ENCODE measurements at regions not wholly inside any gene's neighbourhood (a gene's known extent, or its start where the extent isn't known, plus 50 kb on each side); places are given as distances from the start of the nearest gene placed in this dataset.
"Not testable (repeated sequence)": the region's sequence is repeated elsewhere in the genome, so short reads cannot be mapped to it uniquely, and the experiment has no call there.

DNA sequence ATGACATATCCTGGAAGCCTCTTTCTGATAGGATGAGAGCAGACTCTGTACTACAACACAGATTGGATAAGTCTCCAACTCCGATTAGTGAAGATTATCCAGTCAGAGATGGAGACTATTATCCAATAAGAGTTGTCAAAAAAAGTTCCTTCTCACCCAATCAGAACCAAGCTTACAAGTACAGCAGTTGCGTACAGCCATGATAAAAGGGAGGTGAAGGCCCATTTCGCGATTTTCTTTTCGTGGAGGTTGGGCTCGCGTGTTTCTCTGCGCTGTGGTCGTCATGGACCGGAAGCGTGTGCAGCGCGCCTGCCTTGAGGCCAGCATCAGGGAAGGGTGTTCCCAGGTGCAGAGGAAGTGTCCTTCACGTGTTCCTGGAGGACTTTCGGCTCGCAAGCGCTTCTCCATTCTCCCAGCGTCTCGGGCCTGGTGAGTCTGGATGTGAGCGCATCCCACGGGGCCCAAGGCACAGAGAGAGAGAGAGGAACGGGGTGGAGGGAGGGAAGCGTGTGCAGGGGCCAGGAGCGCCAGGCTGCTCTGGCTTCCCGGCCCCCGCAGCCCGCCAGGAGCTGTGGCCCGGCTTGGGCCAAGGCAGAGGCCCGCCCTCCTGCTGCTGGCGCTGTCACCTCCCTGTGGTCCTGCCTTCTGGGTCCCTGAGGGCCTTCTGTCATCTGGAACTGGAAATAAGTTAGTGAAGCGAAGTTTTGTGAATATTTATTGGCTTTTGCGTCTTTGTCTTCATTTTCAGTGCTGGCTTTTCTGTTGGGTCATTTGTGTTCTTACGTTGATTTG, 53.9 kb downstream of the CDRT15L2 start:
- DNase-seq (ENCODE audit: low read depth in 2 of 2) = not testable (repeated sequence)

DNA sequence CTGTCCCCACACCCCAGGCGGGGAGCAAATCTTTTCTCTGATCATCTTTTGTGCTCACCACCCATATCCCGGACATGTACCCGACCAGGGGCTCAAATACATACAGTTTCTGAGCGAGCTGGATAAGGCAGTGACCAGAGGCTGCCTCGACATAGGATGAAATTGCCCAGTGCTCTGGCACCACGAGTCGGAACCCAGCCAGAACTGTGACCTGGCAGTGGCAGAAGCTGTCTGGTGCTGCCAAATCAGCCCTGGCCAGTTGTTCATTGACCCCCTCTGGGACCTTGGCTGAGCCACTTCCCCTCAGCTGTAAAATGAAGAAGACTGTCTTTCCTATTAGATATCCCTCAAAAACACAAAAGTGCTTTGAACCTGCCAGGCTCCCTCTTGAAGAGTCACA, 60.6 kb downstream of the CDRT15L2 start:
- DNase-seq (ENCODE audit: low read depth in 2 of 2) = not testable (repeated sequence)

GRCh38 chr17:20646661-20647272, 67.2 kb downstream of the CDRT15L2 start:
- DNase-seq (ENCODE audit: low read depth in 2 of 2) = not testable (repeated sequence)

- not testable (repeated sequence) for DNase-seq (ENCODE audit: low read depth in 2 of 2)
These were observed 69.7 kb downstream of the CDRT15L2 start for GRCh38 chr17:20649097-20649767.

DNA sequence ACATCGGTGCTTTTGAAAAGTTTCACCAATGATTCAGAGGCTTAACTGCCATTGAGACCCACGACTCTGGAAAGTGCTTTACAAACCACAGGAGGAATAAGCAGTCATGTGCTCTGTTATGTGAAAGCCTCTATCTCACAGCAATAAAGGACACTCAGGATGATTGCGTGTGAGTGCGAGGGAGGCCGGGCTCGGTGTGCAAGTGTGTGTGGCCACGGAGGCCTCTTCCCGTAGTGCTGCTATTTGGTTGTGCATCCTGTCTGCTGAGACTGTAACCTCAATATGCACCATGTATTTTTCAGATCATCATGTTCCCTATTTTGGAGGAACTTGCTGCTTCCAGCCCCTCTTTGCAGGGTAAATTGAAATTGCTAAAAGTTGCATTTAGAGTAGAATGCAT, 71.5 kb downstream of the CDRT15L2 start:
- peak in 1 of 2 donors; percentile 6 for DNase-seq (ENCODE audit: low read depth in 2 of 2)

- DNase-seq (ENCODE audit: low read depth in 2 of 2) = not testable (repeated sequence)
These were observed 72.2 kb downstream of the CDRT15L2 start for GRCh38 chr17:20651736-20652135.

DNA sequence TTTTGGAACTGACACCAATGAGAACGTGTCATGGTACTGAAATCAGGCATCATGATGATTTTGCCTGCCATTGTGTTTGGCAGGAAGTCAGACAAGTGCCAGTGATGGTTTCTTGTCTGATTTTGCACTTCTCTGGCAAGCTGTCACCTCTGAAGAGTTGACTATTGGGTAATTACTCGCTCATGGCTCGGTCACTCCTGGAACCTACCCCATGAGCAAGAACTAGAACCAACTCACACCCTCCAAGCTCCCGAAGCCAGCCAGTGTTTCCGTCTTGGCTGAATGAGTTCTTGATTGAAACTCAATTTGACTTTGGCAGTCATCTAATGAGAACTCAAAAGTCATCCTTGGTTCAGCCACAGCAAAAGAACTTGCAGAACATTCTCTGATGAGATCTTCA, 73.9 kb downstream of the CDRT15L2 start:
- DNase-seq (ENCODE audit: low read depth in 2 of 2) = not testable (repeated sequence)

- not testable (repeated sequence) for DNase-seq (ENCODE audit: low read depth in 2 of 2)
These were observed 74.6 kb downstream of the CDRT15L2 start for GRCh38 chr17:20654114-20654513.

DNA sequence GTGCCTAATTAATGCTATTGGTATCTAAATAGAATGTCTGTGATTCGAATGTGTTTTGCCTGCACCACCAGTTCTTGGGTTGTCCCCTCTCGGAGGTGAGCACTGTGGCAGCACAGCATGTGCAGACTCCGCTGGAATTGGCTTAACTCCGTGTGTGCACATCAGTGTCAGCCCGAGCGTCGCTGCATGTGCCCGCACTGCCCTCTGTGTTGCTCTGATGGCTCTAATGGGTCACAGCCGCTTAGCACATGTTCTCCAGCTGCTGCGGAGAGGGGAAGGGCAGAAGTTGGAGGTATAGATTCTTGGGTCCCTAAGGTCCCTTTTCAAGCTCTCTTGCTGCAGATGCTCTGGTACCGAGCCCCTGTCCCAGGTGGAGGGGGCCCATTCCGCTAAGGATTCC, 75.1 kb downstream of the CDRT15L2 start:
- not testable (repeated sequence) for DNase-seq (ENCODE audit: low read depth in 2 of 2)

DNA sequence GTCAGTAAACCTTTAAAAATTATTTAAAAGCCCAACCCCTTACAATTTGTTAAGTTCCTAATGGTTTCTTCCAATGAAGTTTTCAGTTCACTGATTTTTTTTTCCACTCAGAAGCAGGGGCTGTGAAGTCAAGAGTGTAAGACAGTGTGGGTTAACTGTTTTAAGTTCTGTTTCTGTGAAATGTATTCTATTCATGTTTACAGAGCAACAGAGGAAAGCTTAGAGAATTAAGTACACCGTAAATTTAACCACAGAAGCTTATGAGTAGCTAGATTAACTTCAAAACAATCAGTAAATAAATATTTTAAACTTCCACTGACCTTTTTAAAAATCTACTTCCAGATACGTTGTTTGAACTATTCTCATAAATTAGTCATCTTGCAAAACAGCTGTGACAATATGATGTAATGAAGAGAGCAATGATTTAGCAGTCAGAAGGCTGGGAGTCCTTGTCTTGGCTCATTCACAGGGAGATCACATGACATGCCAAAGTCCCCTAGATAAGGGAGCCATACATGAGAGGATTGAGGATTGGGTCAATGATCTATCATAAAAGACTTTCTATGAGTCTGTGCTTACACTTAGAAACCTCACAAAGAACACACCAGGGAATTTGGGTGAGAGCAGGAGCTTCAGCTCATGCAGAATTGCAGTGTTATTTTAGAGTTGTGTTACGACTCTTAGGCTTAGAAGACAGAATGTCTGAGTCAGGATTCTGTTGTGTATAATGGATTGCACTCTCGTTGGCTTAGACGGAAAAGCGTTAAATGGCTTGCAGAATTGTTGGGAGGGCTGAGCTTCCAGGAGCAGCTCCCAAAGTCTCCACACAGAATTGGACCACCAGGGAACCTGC, 85.8 kb downstream of the CDRT15L2 start:
- not testable (repeated sequence) for DNase-seq (ENCODE audit: low read depth in 2 of 2)

GRCh38 chr17:20666689-20667088, 87.2 kb downstream of the CDRT15L2 start:
- DNase-seq (ENCODE audit: low read depth in 2 of 2) = not testable (repeated sequence)

DNA sequence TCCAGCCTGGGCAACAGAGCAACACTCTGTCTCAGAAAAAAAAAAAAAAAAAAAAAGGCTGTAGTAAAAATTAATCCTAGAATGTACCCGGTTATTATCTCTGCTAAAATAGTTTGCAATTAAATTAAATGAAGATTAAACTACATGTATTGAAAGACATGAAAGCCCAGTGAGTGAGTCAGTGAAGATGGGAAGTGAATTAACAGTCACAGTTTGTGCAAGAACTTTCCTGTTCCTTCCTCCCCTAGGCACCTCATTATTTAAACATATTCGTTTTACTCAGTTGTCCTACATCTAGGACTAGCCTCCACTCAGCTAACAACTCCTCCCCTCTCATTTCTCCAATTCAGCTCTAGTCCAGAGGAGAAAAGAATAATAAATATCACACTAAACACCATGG, 88.2 kb downstream of the CDRT15L2 start:
- not testable (repeated sequence) for DNase-seq (ENCODE audit: low read depth in 2 of 2)

DNA sequence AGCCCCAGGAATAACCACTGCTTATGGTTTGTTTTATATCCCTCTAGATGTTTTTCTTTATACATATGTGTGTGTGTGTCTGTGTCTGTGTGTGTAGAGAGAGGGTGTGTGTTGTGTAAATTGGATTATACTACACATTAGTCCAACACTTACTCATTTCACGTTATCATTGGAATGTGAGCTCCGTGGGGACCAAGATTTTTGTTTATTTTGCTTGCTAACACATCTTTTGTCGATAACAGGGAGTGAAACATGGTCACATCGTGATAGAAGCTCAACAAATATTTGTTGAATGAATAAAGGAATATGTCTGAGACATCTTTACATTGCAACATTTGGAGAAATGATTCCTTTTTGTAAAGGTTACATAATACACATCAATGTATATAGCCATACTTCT, 88.8 kb downstream of the CDRT15L2 start:
- DNase-seq (ENCODE audit: low read depth in 2 of 2) = not testable (repeated sequence)

GRCh38 chr17:20668868-20669267, 89.3 kb downstream of the CDRT15L2 start:
- not testable (repeated sequence) for DNase-seq (ENCODE audit: low read depth in 2 of 2)

- not testable (repeated sequence) for DNase-seq (ENCODE audit: low read depth in 2 of 2)
These were observed 91.0 kb downstream of the CDRT15L2 start for GRCh38 chr17:20670506-20670905.

DNA sequence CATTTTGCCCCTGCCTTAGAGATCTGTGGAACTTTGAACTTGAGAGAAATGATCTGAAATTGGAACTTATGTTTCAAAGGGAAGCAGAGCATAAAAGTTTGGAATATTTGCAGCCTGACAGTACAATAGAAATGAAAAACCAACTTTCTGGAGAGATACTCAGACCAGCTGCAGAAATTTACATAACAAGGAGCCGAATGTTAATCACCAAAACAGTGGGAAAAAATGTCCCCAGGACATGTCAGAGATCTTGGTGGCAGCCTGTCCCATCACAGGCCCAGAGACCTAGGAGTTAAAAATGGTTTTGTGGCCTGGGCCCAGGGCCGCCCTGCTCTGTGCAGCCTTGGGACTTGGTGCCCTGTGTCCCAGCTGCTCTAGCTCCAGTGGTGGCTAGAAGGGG, 94.8 kb downstream of the CDRT15L2 start:
- DNase-seq (ENCODE audit: low read depth in 2 of 2) = not testable (repeated sequence)

GRCh38 chr17:20675707-20676106, 96.2 kb downstream of the CDRT15L2 start:
- not testable (repeated sequence) for DNase-seq (ENCODE audit: low read depth in 2 of 2)

- not testable (repeated sequence) for DNase-seq (ENCODE audit: low read depth in 2 of 2)
These were observed 97.1 kb downstream of the CDRT15L2 start for GRCh38 chr17:20676656-20677055.

DNA sequence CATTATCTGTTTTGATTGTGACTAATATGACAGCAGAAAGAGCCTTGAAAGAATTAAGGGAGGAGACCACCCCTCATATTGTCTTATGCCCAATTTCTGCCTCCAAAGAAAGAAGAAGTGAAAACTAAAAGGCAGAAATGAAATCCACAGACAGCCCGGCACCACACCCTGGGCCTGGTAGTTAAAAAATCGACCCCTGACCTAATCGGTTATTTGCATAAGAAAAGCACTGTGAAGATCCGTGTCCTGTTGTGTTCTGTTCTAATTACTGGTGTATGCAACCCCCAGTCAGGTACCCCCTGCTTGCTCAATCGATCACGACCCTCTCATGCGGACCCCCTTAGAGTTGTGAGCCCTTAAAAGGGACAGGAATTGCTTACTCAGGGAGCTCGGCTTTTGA, 97.9 kb downstream of the CDRT15L2 start:
- DNase-seq (ENCODE audit: low read depth in 2 of 2) = not testable (repeated sequence)

DNA sequence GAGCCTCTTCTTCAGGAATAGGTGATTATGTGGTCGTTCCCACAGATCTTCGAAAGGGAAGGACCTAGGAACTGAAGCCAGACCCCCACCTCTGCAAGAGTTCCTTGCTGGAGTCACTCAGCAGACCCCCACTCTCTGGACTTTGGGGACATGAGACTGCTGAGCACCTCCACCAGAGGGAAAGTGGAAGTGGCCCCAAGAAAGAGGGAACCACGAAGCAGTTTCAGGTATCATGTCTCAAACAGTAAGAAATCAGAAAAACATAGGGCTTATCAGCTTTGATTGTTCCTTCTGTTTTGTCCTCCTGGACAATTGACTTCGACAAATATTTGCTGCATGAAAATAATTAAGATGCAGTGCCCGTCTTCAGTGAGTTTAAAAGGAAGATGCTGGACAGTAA, 98.9 kb downstream of the CDRT15L2 start:
- not testable (repeated sequence) for DNase-seq (ENCODE audit: low read depth in 2 of 2)
